Glomerular visceral epithelial cell (primary cell): ENCODE measurements at regions not wholly inside any gene's neighbourhood (a gene's known extent, or its start where the extent isn't known, plus 50 kb on each side); places are given as distances from the start of the nearest gene placed in this dataset.

Experiments
- DNase-seq: peaks from one replicate; pipeline ENCODE4 v3.0.0-alpha.2; 2016; ENCODE audit errors: extremely low spot score

- DNase-seq: no peak
Measured at GRCh38 chr4:83724485-83725335, 188.8 kb downstream of the GPAT3 start.

- DNase-seq: no peak
Measured at GRCh38 chr4:83723609-83724008, 187.7 kb downstream of the GPAT3 start.

GRCh38 chr4:83722730-83723269 lies 186.9 kb downstream of the GPAT3 start:
- DNase-seq: no peak

- no peak for DNase-seq
Measured at GRCh38 chr4:83716874-83717273, 181.0 kb downstream of the GPAT3 start.

- DNase-seq: no peak
Measured at GRCh38 chr4:83712890-83713289, 177.0 kb downstream of the GPAT3 start.

GRCh38 chr4:83709627-83710026 lies 173.7 kb downstream of the GPAT3 start:
- no peak for DNase-seq

- peak; percentile 6 for DNase-seq
Measured at GRCh38 chr4:83708500-83709175, 172.7 kb downstream of the GPAT3 start.

GRCh38 chr4:83704786-83705185 lies 168.9 kb downstream of the GPAT3 start:
- DNase-seq: no peak

- DNase-seq: no peak
Measured at GRCh38 chr4:83703752-83704151, 167.8 kb downstream of the GPAT3 start.

- DNase-seq: no peak
Measured at GRCh38 chr4:83701041-83701440, 165.1 kb downstream of the GPAT3 start.

- DNase-seq: no peak
Measured at GRCh38 chr4:83699358-83699757, 163.4 kb downstream of the GPAT3 start.

GRCh38 chr4:83692028-83692427 lies 156.1 kb downstream of the GPAT3 start:
- DNase-seq: no peak

- DNase-seq: no peak
Measured at GRCh38 chr4:83686166-83686565, 150.3 kb downstream of the GPAT3 start.

- DNase-seq: no peak
Measured at GRCh38 chr4:83679692-83680091, 143.8 kb downstream of the GPAT3 start.

GRCh38 chr4:83679254-83679653 lies 143.3 kb downstream of the GPAT3 start:
- no peak for DNase-seq

- no peak for DNase-seq
Measured at GRCh38 chr4:83677656-83678055, 141.7 kb downstream of the GPAT3 start.

- DNase-seq: no peak
Measured at GRCh38 chr4:83664741-83665140, 128.8 kb downstream of the GPAT3 start.

GRCh38 chr4:83664071-83664470 lies 128.2 kb downstream of the GPAT3 start:
- no peak for DNase-seq

- DNase-seq: no peak
Measured at GRCh38 chr4:83662204-83662603, 126.3 kb downstream of the GPAT3 start.

- no peak for DNase-seq
Measured at GRCh38 chr4:83661359-83661758, 125.5 kb downstream of the GPAT3 start.

GRCh38 chr4:83660578-83660977 lies 124.7 kb downstream of the GPAT3 start:
- no peak for DNase-seq

GRCh38 chr4:83658806-83659205 lies 122.9 kb downstream of the GPAT3 start:
- DNase-seq: no peak

GRCh38 chr4:83657336-83657735 lies 121.4 kb downstream of the GPAT3 start:
- no peak for DNase-seq
